H9 (cell line): ENCODE measurements at regions not wholly inside any gene's neighbourhood (a gene's known extent, or its start where the extent isn't known, plus 50 kb on each side); places are given as distances from the start of the nearest gene placed in this dataset.

Experiments used
- DNase-seq: peaks from one replicate; pipeline ENCODE4 v3.0.0-alpha.2; 2017
- H2AFZ ChIP-seq: one replicate; pipeline ENCODE4 v1.6.1; 2013; ENCODE audit warnings: mild to moderate bottlenecking, low read length, control low read depth, moderate library complexity
- H2AK5ac ChIP-seq: 2 replicates; pipeline ENCODE4 v1.6.1; 2013; ENCODE audit warnings: low read length, control low read depth, mixed read lengths; ENCODE audit not compliant: insufficient read length
- H2BK120ac ChIP-seq: one replicate; pipeline ENCODE4 v1.6.1; 2013; ENCODE audit warnings: low read depth, mild to moderate bottlenecking, low read length, control low read depth, inconsistent platforms; ENCODE audit not compliant: poor library complexity, severe bottlenecking
- H2BK12ac ChIP-seq: 2 replicates; pipeline ENCODE4 v1.6.1; 2013; ENCODE audit warnings: low read length, control low read depth, mixed read lengths, low read depth; ENCODE audit not compliant: insufficient read length
- H2BK15ac ChIP-seq: 2 replicates; pipeline ENCODE4 v1.6.1; 2013; ENCODE audit warnings: low read depth, low read length, control low read depth
- H2BK20ac ChIP-seq: one replicate; pipeline ENCODE4 v1.6.1; 2013; ENCODE audit warnings: low read depth, mild to moderate bottlenecking, low read length, control low read depth, inconsistent platforms; ENCODE audit not compliant: poor library complexity, severe bottlenecking
- H2BK5ac ChIP-seq: 2 replicates; pipeline ENCODE4 v1.6.1; 2013; ENCODE audit warnings: low read length, control low read depth, mixed read lengths; ENCODE audit not compliant: insufficient read length
- H3K14ac ChIP-seq: 2 replicates; pipeline ENCODE4 v1.6.1; 2013; ENCODE audit warnings: low read length, control low read depth; ENCODE audit not compliant: insufficient read depth
- H3K18ac ChIP-seq: 2 replicates; pipeline ENCODE4 v1.6.1; 2013; ENCODE audit warnings: low read depth, mild to moderate bottlenecking, mixed read lengths, low read length, control low read depth; ENCODE audit not compliant: insufficient read length
- H3K23ac ChIP-seq: 2 replicates; pipeline ENCODE4 v1.6.1; 2013; ENCODE audit warnings: low read length, control low read depth, mixed read lengths, low read depth; ENCODE audit not compliant: insufficient read length
- H3K23me2 ChIP-seq: 2 replicates; pipeline ENCODE4 v1.6.1; 2013; ENCODE audit warnings: low read depth, mild to moderate bottlenecking, mixed read lengths, low read length, control low read depth; ENCODE audit not compliant: insufficient read length, poor library complexity, severe bottlenecking
- H3K27ac ChIP-seq: 2 replicates; pipeline ENCODE4 v1.5.1; 2013; ENCODE audit warnings: low read length, control low read depth, mixed read lengths, low read depth; ENCODE audit not compliant: insufficient read length
- H3K27me3 ChIP-seq: 2 replicates; pipeline ENCODE4 v1.6.1; 2013; ENCODE audit warnings: low read length, control low read depth, inconsistent platforms; ENCODE audit not compliant: insufficient read depth
- H3K4ac ChIP-seq: 2 replicates; pipeline ENCODE4 v1.6.1; 2013; ENCODE audit warnings: low read depth, mild to moderate bottlenecking, control low read depth, inconsistent platforms, low read length, moderate library complexity
- H3K4me1 ChIP-seq: 2 replicates; pipeline ENCODE4 v1.6.1; 2013; ENCODE audit warnings: low read length, control low read depth, inconsistent platforms; ENCODE audit not compliant: insufficient read depth
- H3K4me2 ChIP-seq: 2 replicates; pipeline ENCODE4 v1.6.1; 2013; ENCODE audit warnings: low read length, control low read depth, mixed read lengths; ENCODE audit not compliant: insufficient read length, insufficient read depth
- H3K56ac ChIP-seq: 2 replicates; pipeline ENCODE4 v1.6.1; 2013; ENCODE audit warnings: low read depth, mild to moderate bottlenecking, mixed read lengths, low read length, control low read depth; ENCODE audit not compliant: insufficient read length
- H3K79me1 ChIP-seq: 2 replicates; pipeline ENCODE4 v1.6.1; 2013; ENCODE audit warnings: low read depth, mild to moderate bottlenecking, moderate library complexity, low read length, control low read depth, inconsistent platforms; ENCODE audit not compliant: insufficient read depth, poor library complexity, severe bottlenecking
- H3K79me2 ChIP-seq: 2 replicates; pipeline ENCODE4 v1.6.1; 2013; ENCODE audit warnings: low read length, control low read depth, inconsistent platforms; ENCODE audit not compliant: insufficient read depth
- H3K9ac ChIP-seq: 2 replicates; pipeline ENCODE4 v1.6.1; 2013; ENCODE audit warnings: low read length, control low read depth, mixed read lengths; ENCODE audit not compliant: insufficient read length; ENCODE audit errors: extremely low read depth
- H3K9me3 ChIP-seq: one replicate; pipeline ENCODE4 v1.6.1; 2013; ENCODE audit warnings: low read depth, low read length, inconsistent platforms; ENCODE audit not compliant: control insufficient read depth
- H3T11ph ChIP-seq: one replicate; pipeline ENCODE4 v1.6.1; 2013; ENCODE audit warnings: mild to moderate bottlenecking, low read length, control low read depth, inconsistent platforms
- H4K20me1 ChIP-seq: one replicate; pipeline ENCODE4 v1.6.1; 2013; ENCODE audit not compliant: control insufficient read depth, insufficient read length, insufficient read depth
- H4K5ac ChIP-seq: 2 replicates; pipeline ENCODE4 v1.6.1; 2013; ENCODE audit warnings: low read depth, mild to moderate bottlenecking, mixed read lengths, low read length, control low read depth; ENCODE audit not compliant: insufficient read length
- H4K8ac ChIP-seq: replicated peaks from 2 replicates; pipeline ENCODE4 v1.6.1; 2013; ENCODE audit warnings: low read length, control low read depth, mixed read lengths, low read depth; ENCODE audit not compliant: insufficient read length
- H4K91ac ChIP-seq: 2 replicates; pipeline ENCODE4 v1.6.1; 2013; ENCODE audit warnings: low read depth, mild to moderate bottlenecking, moderate library complexity, mixed read lengths, low read length, control low read depth; ENCODE audit not compliant: insufficient read length
- H3K27ac Mint-ChIP-seq, 3 experiments: 2 replicates in 2 of 3; 3 replicates in 1 of 3; pipeline ENCODE4 v1.8.0; 2020 to 2021; ENCODE audit warnings: mixed read lengths in 3 of 3, mild to moderate bottlenecking in 1 of 3, moderate library complexity in 1 of 3
- H3K27me3 Mint-ChIP-seq: 2 replicates; pipeline ENCODE4 v1.8.0; 2021; ENCODE audit warnings: low read depth, mild to moderate bottlenecking, moderate library complexity, mixed read lengths
- H3K36me3 Mint-ChIP-seq, 3 experiments: 2 replicates in 2 of 3; 3 replicates in 1 of 3; pipeline ENCODE4 v1.8.0; 2020 to 2021; ENCODE audit warnings: low read depth in 3 of 3, mixed read lengths in 3 of 3; ENCODE audit not compliant: insufficient read depth in 1 of 3
- H3K4me1 Mint-ChIP-seq, 2 experiments: 2 replicates each; pipeline ENCODE4 v1.8.0; 2020; ENCODE audit warnings: mixed read lengths in 2 of 2
- H3K4me3 Mint-ChIP-seq, 2 experiments: 2 replicates in 1 of 2; 3 replicates in 1 of 2; pipeline ENCODE4 v1.8.0; 2020 to 2021; ENCODE audit warnings: mild to moderate bottlenecking in 2 of 2, mixed read lengths in 2 of 2, moderate library complexity in 1 of 2
- H3K9me3 Mint-ChIP-seq, 2 experiments: 2 replicates in 1 of 2; 3 replicates in 1 of 2; pipeline ENCODE4 v1.8.0; 2020; ENCODE audit warnings: mild to moderate bottlenecking in 2 of 2, mixed read lengths in 2 of 2, moderate library complexity in 1 of 2
- WGBS: extraction: QIAGEN DNeasy Blood & Tissue Kit; methylation state at CpG from one replicate; pipeline ENCODE4 v1.1.7; 2013; ENCODE audit warnings: missing lambda C conversion rate, low lambda C conversion rate, mixed read lengths; ENCODE audit not compliant: insufficient read length; ENCODE audit errors: extremely low coverage; 5-methylcytosine and 5-hydroxymethylcytosine counted together
- TF ChIP-seq, protein P1 (sequence below): fragments of 200-600 bp; sonication (generic); conservative IDR thresholded peaks from 3 replicates; pipeline ENCODE4 v1.8.0; 2021; ENCODE audit warnings: antibody characterized with exemption, mild to moderate bottlenecking

DNA sequence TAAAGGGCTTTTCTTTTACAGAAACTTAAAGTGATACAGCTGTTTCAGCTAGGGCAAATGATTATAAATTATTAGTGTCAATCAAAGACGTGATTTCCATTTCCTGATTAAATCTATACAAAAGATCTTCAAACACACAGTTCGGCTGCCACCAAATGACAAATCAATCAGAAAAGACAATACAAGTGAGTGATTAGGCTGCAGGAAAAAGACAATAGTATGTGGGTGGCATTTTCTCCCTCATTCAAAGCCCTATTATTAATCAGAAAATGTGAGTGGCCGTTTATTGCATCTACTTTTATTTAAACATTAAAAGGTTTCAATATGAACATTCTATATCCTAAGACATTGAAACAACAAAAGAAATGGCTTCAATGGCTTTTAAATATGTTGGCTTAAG lies 895.6 kb upstream of the ROBO1 start:
- Mint-ChIP-seq H3K27ac (no peak overlapping the region), H3K27me3 (no peaks in the 10 kb centered on the region)
- no peaks in the 10 kb centered on the region for H3K4me1 ChIP-seq

More for the DNA sequence above, 895.6 kb upstream of the ROBO1 start:
- no peak overlapping the region for H2BK20ac ChIP-seq
- Mint-ChIP-seq H3K4me3 (no peak overlapping the region), H3K9me3 (peaks cover 13 to 21% of the 10 kb centered on the region in 2 experiments), H3K36me3 (peaks cover 10 to 15% (median 12%) of the 10 kb centered on the region in 3 experiments), H3K4me1 (no peaks in the 10 kb centered on the region)
- H2BK12ac ChIP-seq, result no peak overlapping the region
- no peak overlapping the region for H2BK120ac ChIP-seq
- no peak overlapping the region for H4K91ac ChIP-seq
- H2BK5ac ChIP-seq, result no peak overlapping the region
- H3K9me3 ChIP-seq, result no peaks in the 10 kb centered on the region
- H3K79me1 ChIP-seq, result no peaks in the 10 kb centered on the region
- H3T11ph ChIP-seq, result no peak overlapping the region
- H3K79me2 ChIP-seq, result no peaks in the 10 kb centered on the region
- no peak for DNase-seq
- WGBS, result no CpG with 5 or more reads among the region's 3 CpGs
- no peak overlapping the region for H3K4ac ChIP-seq
- no peak overlapping the region for H4K8ac ChIP-seq
- no peak overlapping the region for H3K18ac ChIP-seq
- no peak overlapping the region for H2AFZ ChIP-seq
- H3K23ac ChIP-seq, result no peak overlapping the region
- H3K23me2 ChIP-seq, result no peaks in the 10 kb centered on the region
- no peak overlapping the region for H2AK5ac ChIP-seq
- H3K9ac ChIP-seq, result no peak overlapping the region
- H3K27me3 ChIP-seq, result no peaks in the 10 kb centered on the region
- H4K20me1 ChIP-seq, result no peaks in the 10 kb centered on the region
- no peak overlapping the region for H2BK15ac ChIP-seq
- H3K27ac ChIP-seq, result no peak overlapping the region
- H3K14ac ChIP-seq, result no peak overlapping the region
- no peak overlapping the region for H3K4me2 ChIP-seq
- H4K5ac ChIP-seq, result no peak overlapping the region
- H3K56ac ChIP-seq, result no peak overlapping the region
- TF ChIP-seq, protein P1, sequence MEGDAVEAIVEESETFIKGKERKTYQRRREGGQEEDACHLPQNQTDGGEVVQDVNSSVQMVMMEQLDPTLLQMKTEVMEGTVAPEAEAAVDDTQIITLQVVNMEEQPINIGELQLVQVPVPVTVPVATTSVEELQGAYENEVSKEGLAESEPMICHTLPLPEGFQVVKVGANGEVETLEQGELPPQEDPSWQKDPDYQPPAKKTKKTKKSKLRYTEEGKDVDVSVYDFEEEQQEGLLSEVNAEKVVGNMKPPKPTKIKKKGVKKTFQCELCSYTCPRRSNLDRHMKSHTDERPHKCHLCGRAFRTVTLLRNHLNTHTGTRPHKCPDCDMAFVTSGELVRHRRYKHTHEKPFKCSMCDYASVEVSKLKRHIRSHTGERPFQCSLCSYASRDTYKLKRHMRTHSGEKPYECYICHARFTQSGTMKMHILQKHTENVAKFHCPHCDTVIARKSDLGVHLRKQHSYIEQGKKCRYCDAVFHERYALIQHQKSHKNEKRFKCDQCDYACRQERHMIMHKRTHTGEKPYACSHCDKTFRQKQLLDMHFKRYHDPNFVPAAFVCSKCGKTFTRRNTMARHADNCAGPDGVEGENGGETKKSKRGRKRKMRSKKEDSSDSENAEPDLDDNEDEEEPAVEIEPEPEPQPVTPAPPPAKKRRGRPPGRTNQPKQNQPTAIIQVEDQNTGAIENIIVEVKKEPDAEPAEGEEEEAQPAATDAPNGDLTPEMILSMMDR, result no peak
